IMR-90 (cell line): ENCODE measurements at regions not wholly inside any gene's neighbourhood (a gene's known extent, or its start where the extent isn't known, plus 50 kb on each side); places are given as distances from the start of the nearest gene placed in this dataset.

Source experiments
- CTCF ChIP-seq: conservative IDR thresholded peaks from 2 replicates; pipeline ENCODE4 v1.5.1; 2012; ENCODE audit warnings: mild to moderate bottlenecking, low read depth, low read length, improper control_type of control experiment
- USF2 ChIP-seq: fragments of 150-350 bp; IDR thresholded peaks from 2 replicates; pipeline ENCODE4 v1.6.1; 2017; ENCODE audit warnings: mild to moderate bottlenecking, antibody characterized with exemption, low read length, low read depth

DNA sequence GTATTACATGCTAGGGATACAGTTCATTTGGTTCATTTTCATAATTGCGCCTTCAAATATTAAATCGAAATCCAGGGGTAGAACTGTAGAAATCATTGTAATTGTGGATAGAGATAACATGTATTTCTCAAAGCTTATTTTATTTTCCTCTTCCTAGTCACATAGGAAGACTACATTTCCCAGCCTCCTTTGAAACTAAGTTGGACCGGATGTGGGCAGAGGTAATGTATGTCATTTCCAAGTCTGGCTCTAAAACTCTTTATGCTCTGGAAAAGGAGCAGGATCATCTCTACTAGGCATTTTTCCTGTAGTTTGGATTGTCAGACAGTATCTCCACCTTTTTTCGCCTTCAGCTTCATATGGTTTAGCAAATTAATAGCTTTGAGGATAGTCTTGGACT lies 70.1 kb upstream of the CRY1 start:
- TF ChIP-seq CTCF (no peak), USF2 (no peak)
